Esophagus squamous epithelium (tissue), 5 donors: ENCODE measurements at regions not wholly inside any gene's neighbourhood (a gene's known extent, or its start where the extent isn't known, plus 50 kb on each side); places are given as distances from the start of the nearest gene placed in this dataset.

ENCODE experiments used
- DNase-seq: peaks from one replicate; lab custom pipeline; 2025; lab: John Stamatoyannopoulos, UW
- H3K27ac ChIP-seq, 4 donors: fragments of 200-600 bp; sonication (generic); one replicate each; pipeline ENCODE4 v1.5.1; 2016 to 2019; ENCODE audit warnings: mild to moderate bottlenecking in 1 of 4
- H3K27me3 ChIP-seq, 4 donors: fragments of 200-600 bp; sonication (generic); 1 replicate in 3 of 4; 2 replicates in 1 of 4; pipeline versions ENCODE4 v1.5.1 to v1.6.0; 2017 to 2021; ENCODE audit warnings: antibody characterized with exemption in 1 of 4
- H3K36me3 ChIP-seq, 3 donors: fragments of 200-600 bp; sonication (generic); one replicate each; pipeline ENCODE4 v1.5.1; 2016 to 2019
- H3K4me1 ChIP-seq, 3 donors: fragments of 200-600 bp; sonication (generic); one replicate each; pipeline ENCODE4 v1.5.1; 2017 to 2019
- H3K4me3 ChIP-seq, 4 donors: fragments of 200-600 bp; sonication (generic); 1 replicate in 3 of 4; 2 replicates in 1 of 4; pipeline ENCODE4 v1.5.1; 2016 to 2019; ENCODE audit warnings: mild to moderate bottlenecking in 2 of 4, moderate library complexity in 1 of 4
- H3K9me3 ChIP-seq, 3 donors: fragments of 200-600 bp; sonication (generic); one replicate each; pipeline ENCODE4 v1.5.1; 2016 to 2019
- CTCF ChIP-seq, 6 experiments: fragments of 450-650 bp in 4 of 6; fragments of 200-600 bp in 2 of 6; sonication (generic) in 2 of 6; IDR thresholded peaks; one replicate each; pipeline ENCODE4 v1.5.1; 2016 to 2019; ENCODE audit warnings: antibody characterized with exemption in 6 of 6, mild to moderate bottlenecking in 4 of 6, moderate library complexity in 4 of 6
- POLR2A ChIP-seq, 4 donors: fragments of 450-650 bp; IDR thresholded peaks; one replicate each; pipeline ENCODE4 v1.6.1; 2017; ENCODE audit warnings: antibody characterized with exemption in 4 of 4, mild to moderate bottlenecking in 4 of 4, moderate library complexity in 3 of 4
- WGBS, 2 donors: methylation state at CpG; one replicate each; pipeline ENCODE4 v1.1.5; 2018; 5-methylcytosine and 5-hydroxymethylcytosine counted together
- intact Hi-C: fragments of 100-400 bp; cut with DNase I; formaldehyde crosslinking; loops from one replicate; pipeline ENCODE4 v1.15.0; 2022
- donor health status: DM: yes; HTN: yes; CAD: no.

GRCh38 chr21:39064325-39065012, 118.8 kb downstream of the PSMG1 start:
- peaks cover 0 to 9% (median 0%) of the 10 kb centered on the region in 3 donors for H3K9me3 ChIP-seq
- peaks cover 0 to 20% (median 4%) of the 10 kb centered on the region in 3 donors for H3K4me1 ChIP-seq
- intact Hi-C loops: no loop called here
- no peak overlapping the region for H3K27ac ChIP-seq
- H3K4me3 ChIP-seq: no peak overlapping the region
- 77 to 89% methylated on average over 5 of the region's 5 CpGs for WGBS, 2 donors
- H3K36me3 ChIP-seq: no peaks in the 10 kb centered on the region
- H3K27me3 ChIP-seq: no peaks in the 10 kb centered on the region
- DNase-seq: no peak
- TF ChIP-seq POLR2A (IDR thresholded peaks at IDR 0.05) (no peak), CTCF (IDR thresholded peaks at IDR 0.05) (no peak)

- no peak for DNase-seq
- peaks cover 0 to 9% (median 0%) of the 10 kb centered on the region in 3 donors for H3K9me3 ChIP-seq
- H3K27me3 ChIP-seq: no peaks in the 10 kb centered on the region
- no peak overlapping the region for H3K4me3 ChIP-seq
- intact Hi-C loops: no loop called here
- no peaks in the 10 kb centered on the region for H3K36me3 ChIP-seq
- H3K27ac ChIP-seq: no peak overlapping the region
- no peak for TF ChIP-seq POLR2A (IDR thresholded peaks at IDR 0.05)
- no peak for TF ChIP-seq CTCF (IDR thresholded peaks at IDR 0.05)
- peaks cover 0 to 20% (median 4%) of the 10 kb centered on the region in 3 donors for H3K4me1 ChIP-seq
Observed at GRCh38 chr21:39063517-39063916, 119.7 kb downstream of the PSMG1 start.

GRCh38 chr21:39062196-39062595, 121.1 kb downstream of the PSMG1 start:
- no peak for DNase-seq

GRCh38 chr21:39061766-39062165, 121.5 kb downstream of the PSMG1 start:
- intact Hi-C loops: no loop called here
- no peak overlapping the region for H3K27ac ChIP-seq
- H3K4me3 ChIP-seq: no peak overlapping the region
- no peaks in the 10 kb centered on the region for H3K27me3 ChIP-seq
- H3K36me3 ChIP-seq: no peaks in the 10 kb centered on the region
- H3K9me3 ChIP-seq: peaks cover 0 to 9% (median 0%) of the 10 kb centered on the region in 3 donors
- WGBS, 2 donors: 87 to 95% methylated on average over 3 to 10 of the region's 10 CpGs
- no peak for DNase-seq
- TF ChIP-seq POLR2A (IDR thresholded peaks at IDR 0.05): no peak
- peaks cover 0 to 20% (median 13%) of the 10 kb centered on the region in 3 donors for H3K4me1 ChIP-seq

More at GRCh38 chr21:39062196-39062595, 121.1 kb downstream of the PSMG1 start:
- Histone ChIP-seq H3K4me3 (no peak overlapping the region), H3K27me3 (no peaks in the 10 kb centered on the region), H3K27ac (no peak overlapping the region), H3K36me3 (no peaks in the 10 kb centered on the region), H3K9me3 (peaks cover 0 to 9% (median 0%) of the 10 kb centered on the region in 3 donors), H3K4me1 (peaks cover 0 to 20% (median 9%) of the 10 kb centered on the region in 3 donors)
- 100% methylated on average over 4 of the region's 9 CpGs; no CpG with 5 or more reads in 1 of the 2 donors for WGBS, 2 donors
- TF ChIP-seq POLR2A (IDR thresholded peaks at IDR 0.05): no peak
- TF ChIP-seq CTCF (IDR thresholded peaks at IDR 0.05): no peak
- intact Hi-C loops: no loop called here

- no peaks in the 10 kb centered on the region for H3K27me3 ChIP-seq
- no peak for DNase-seq
- intact Hi-C loops: no loop called here
- no peak overlapping the region for H3K4me3 ChIP-seq
- no peak for TF ChIP-seq CTCF (IDR thresholded peaks at IDR 0.05)
- no peak for TF ChIP-seq POLR2A (IDR thresholded peaks at IDR 0.05)
- no peaks in the 10 kb centered on the region for H3K36me3 ChIP-seq
- H3K4me1 ChIP-seq: peaks cover 2 to 25% (median 21%) of the 10 kb centered on the region in 3 donors
- WGBS, 2 donors: 77 to 83% methylated on average over 5 to 9 of the region's 9 CpGs
- peaks cover 0 to 9% (median 0%) of the 10 kb centered on the region in 3 donors for H3K9me3 ChIP-seq
- H3K27ac ChIP-seq: no peak overlapping the region
Observed at GRCh38 chr21:39060485-39061083, 122.7 kb downstream of the PSMG1 start.
